SK-N-SH (cell line): ENCODE measurements at regions not wholly inside any gene's neighbourhood (a gene's known extent, or its start where the extent isn't known, plus 50 kb on each side); places are given as distances from the start of the nearest gene placed in this dataset.

ENCODE experiments used
- CTCF ChIA-PET: fragments of 300-600, 350-600 bp; formaldehyde crosslinking; extraction: SDS; loops from one replicate; lab custom pipeline; 2021; lab: Yijun Ruan, JAX
- POLR2A ChIA-PET: fragments of 350-600 bp; sonication (Branson Sonifier 250); formaldehyde crosslinking; extraction: SDS; loops from one replicate; lab custom pipeline; 2020; ENCODE audit warnings: antibody characterized with exemption, inconsistent platforms; lab: Yijun Ruan, JAX
- DNase-seq: peaks from one replicate; pipeline ENCODE4 v3.0.0; 2012
- H2AFZ ChIP-seq: fragments of 200-600 bp; sonication (generic); 2 replicates; pipeline ENCODE4 v1.8.1; 2016; ENCODE audit warnings: antibody characterized with exemption, mild to moderate bottlenecking, low read depth
- H3F3A ChIP-seq: fragments of 200-600 bp; sonication (generic); replicated peaks from 2 replicates; pipeline ENCODE3; 2016; ENCODE audit warnings: antibody characterized with exemption, mild to moderate bottlenecking; ENCODE audit not compliant: insufficient read depth
- H3K27ac ChIP-seq, 2 experiments: fragments of 200-500 bp in 1 of 2; fragments of 200-600 bp in 1 of 2; sonication (Bioruptor generic) in 1 of 2; sonication (generic), shearing (Covaris generic) in 1 of 2; 2 replicates each; pipeline versions ENCODE4 v1.5.1 to v1.6.1; 2014 to 2016; ENCODE audit warnings: low read depth in 2 of 2, inconsistent platforms in 1 of 2, low read length in 1 of 2, mild to moderate bottlenecking in 1 of 2, mixed read lengths in 1 of 2
- H3K27me3 ChIP-seq: fragments of 200-600 bp; sonication (generic), shearing (Covaris generic); 2 replicates; pipeline ENCODE4 v1.6.1; 2016; ENCODE audit warnings: mixed run types; ENCODE audit not compliant: insufficient read depth
- H3K36me3 ChIP-seq, 2 experiments: fragments of 200-500 bp in 1 of 2; fragments of 200-600 bp in 1 of 2; sonication (Bioruptor generic) in 1 of 2; sonication (generic) in 1 of 2; replicated peaks in 1 of 2; 2 replicates each; pipeline versions ENCODE3 to v1.5.1; 2014 to 2016; ENCODE audit warnings: low read length in 1 of 2, mild to moderate bottlenecking in 1 of 2; ENCODE audit not compliant: insufficient read depth in 2 of 2, control insufficient read depth in 1 of 2
- H3K4me1 ChIP-seq, 2 experiments: fragments of 200-500 bp in 1 of 2; fragments of 200-600 bp in 1 of 2; sonication (Bioruptor generic) in 1 of 2; sonication (generic), shearing (Covaris generic) in 1 of 2; 2 replicates each; pipeline versions ENCODE4 v1.5.1 to v1.6.1; 2014 to 2016; ENCODE audit warnings: low read depth in 1 of 2, low read length in 1 of 2, mixed run types in 1 of 2; ENCODE audit not compliant: insufficient read depth in 2 of 2, control insufficient read depth in 1 of 2
- H3K4me2 ChIP-seq: fragments of 200-600 bp; sonication (generic), shearing (Covaris generic); 2 replicates; pipeline ENCODE4 v1.6.1; 2017; ENCODE audit warnings: mixed run types
- H3K4me3 ChIP-seq, 2 experiments: fragments of 200-500 bp in 1 of 2; fragments of 200-600 bp in 1 of 2; sonication (Bioruptor generic) in 1 of 2; sonication (generic), shearing (Covaris generic) in 1 of 2; 2 replicates each; pipeline versions ENCODE4 v1.5.1 to v1.8.1; 2014 to 2016; ENCODE audit warnings: low read depth in 2 of 2, inconsistent platforms in 1 of 2, low read length in 1 of 2, mild to moderate bottlenecking in 1 of 2, mixed read lengths in 1 of 2, moderate library complexity in 1 of 2
- H3K79me2 ChIP-seq: fragments of 200-600 bp; sonication (generic); 2 replicates; pipeline ENCODE4 v1.8.1; 2017; ENCODE audit warnings: mild to moderate bottlenecking; ENCODE audit not compliant: insufficient read depth
- H3K9ac ChIP-seq: fragments of 200-600 bp; sonication (generic); 2 replicates; pipeline ENCODE4 v1.6.1; 2017; ENCODE audit warnings: mixed run types
- H3K9me2 ChIP-seq: fragments of 200-600 bp; sonication (generic); 2 replicates; pipeline ENCODE4 v1.6.1; 2017; ENCODE audit warnings: mixed run types
- H3K9me3 ChIP-seq: fragments of 200-600 bp; sonication (generic); 2 replicates; pipeline ENCODE4 v1.6.1; 2017; ENCODE audit warnings: mixed run types, mild to moderate bottlenecking, moderate library complexity
- H4K20me1 ChIP-seq: fragments of 200-600 bp; sonication (generic); 2 replicates; pipeline ENCODE4 v1.6.1; 2017; ENCODE audit warnings: mild to moderate bottlenecking, mixed run types; ENCODE audit not compliant: insufficient read depth
- CHD2 ChIP-seq: fragments of 150-350 bp; IDR thresholded peaks from 2 replicates; pipeline ENCODE4 v1.6.1; 2018; ENCODE audit warnings: low read length; ENCODE audit not compliant: partially characterized antibody
- ELF1 ChIP-seq: IDR thresholded peaks from 2 replicates; pipeline ENCODE4 v1.4.0; 2012
- EP300 ChIP-seq, 2 experiments: IDR thresholded peaks; 2 replicates each; pipeline versions ENCODE4 v1.4.0 to v1.6.1; 2012; ENCODE audit warnings: borderline replicate concordance in 1 of 2, low read depth in 1 of 2, low read length in 1 of 2
- EZH2phosphoT487 ChIP-seq: fragments of 200-600 bp; sonication (generic); IDR thresholded peaks from 2 replicates; pipeline ENCODE4 v1.6.1; 2017; ENCODE audit warnings: low read depth, mixed run types, mild to moderate bottlenecking, antibody characterized with exemption, moderate library complexity, borderline replicate concordance
- JUND ChIP-seq: IDR thresholded peaks from 2 replicates; pipeline ENCODE4 v1.4.0; 2012
- MEF2A ChIP-seq: IDR thresholded peaks from 2 replicates; pipeline ENCODE4 v1.4.0; 2012; ENCODE audit warnings: low read depth, borderline replicate concordance
- MXI1 ChIP-seq: IDR thresholded peaks from 2 replicates; pipeline ENCODE4 v1.6.1; 2012; ENCODE audit warnings: mild to moderate bottlenecking, low read depth, low read length, improper control_type of control experiment
- NRF1 ChIP-seq: IDR thresholded peaks from 2 replicates; pipeline ENCODE4 v1.6.1; 2012; ENCODE audit warnings: low read depth, mild to moderate bottlenecking, low read length
- POLR2AphosphoS5 ChIP-seq: IDR thresholded peaks from 2 replicates; pipeline ENCODE4 v1.6.1; 2012; ENCODE audit warnings: low read depth, low read length
- RAD21 ChIP-seq: IDR thresholded peaks from 2 replicates; pipeline ENCODE4 v1.6.1; 2012; ENCODE audit warnings: mild to moderate bottlenecking, low read length
- RFX5 ChIP-seq: IDR thresholded peaks from 2 replicates; pipeline ENCODE4 v1.6.1; 2012; ENCODE audit warnings: mild to moderate bottlenecking, improper control_type of control experiment, low read length
- SMC3 ChIP-seq: IDR thresholded peaks from 2 replicates; pipeline ENCODE4 v1.6.1; 2012; ENCODE audit warnings: low read depth, low read length, improper control_type of control experiment
- TEAD4 ChIP-seq: IDR thresholded peaks from 2 replicates; pipeline ENCODE4 v1.4.0; 2012; ENCODE audit warnings: mild to moderate bottlenecking, borderline replicate concordance; ENCODE audit not compliant: insufficient read depth
- WGBS: methylation state at CpG from one replicate; pipeline ENCODE4 v1.1.6; 2017; ENCODE audit warnings: low lambda C conversion rate; 5-methylcytosine and 5-hydroxymethylcytosine counted together
- TF ChIP-seq, protein P1 (sequence below): IDR thresholded peaks from 2 replicates; pipeline ENCODE4 v1.4.0; 2012; ENCODE audit warnings: low read depth
- TF ChIP-seq, protein P2 (sequence below): fragments of 150-350 bp; IDR thresholded peaks from 2 replicates; pipeline ENCODE4 v1.6.1; 2016; ENCODE audit warnings: mild to moderate bottlenecking, low read depth, low read length
- TF ChIP-seq, protein P3 (sequence below): IDR thresholded peaks from 2 replicates; pipeline ENCODE4; 2012
- TF ChIP-seq, protein P4 (sequence below): IDR thresholded peaks from 2 replicates; pipeline ENCODE4 v1.4.0; 2012; ENCODE audit warnings: low read depth, borderline replicate concordance
- TF ChIP-seq, protein P5 (sequence below): fragments of 150-350 bp; IDR thresholded peaks from 2 replicates; pipeline ENCODE4 v1.6.1; 2017; ENCODE audit warnings: antibody characterized with exemption, low read length, low read depth, borderline replicate concordance
- TF ChIP-seq, protein P6 (sequence below): IDR thresholded peaks from 2 replicates; pipeline ENCODE4 v1.6.1; 2012; ENCODE audit warnings: mild to moderate bottlenecking, low read depth, low read length, moderate library complexity

DNA sequence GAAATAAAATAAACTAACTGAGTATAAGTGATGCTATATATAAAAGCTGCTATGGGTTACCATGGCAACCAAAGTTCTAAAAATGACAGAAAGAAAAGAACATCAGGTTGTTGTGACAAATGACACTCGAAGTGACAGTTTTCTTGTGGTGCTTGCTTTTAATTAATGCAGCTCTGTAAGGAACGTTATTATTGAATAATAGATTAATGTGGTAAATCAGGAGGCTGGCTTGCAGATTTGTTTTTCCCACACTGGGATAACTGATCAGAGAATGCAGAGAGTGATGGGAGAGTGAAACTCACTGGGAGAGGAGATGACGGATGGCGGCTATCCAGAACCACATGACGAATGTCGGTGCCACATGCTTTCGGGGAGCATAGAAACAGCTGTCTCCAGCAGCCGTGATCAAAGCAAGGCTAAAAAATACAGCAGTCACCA, 207.0 kb upstream of the ATP10A start:
- H3K9ac ChIP-seq: no peak overlapping the region
- TF ChIP-seq SMC3 (no peak), EZH2phosphoT487 (no peak), RAD21 (no peak), NRF1 (no peak)
- TF ChIP-seq, protein P1, sequence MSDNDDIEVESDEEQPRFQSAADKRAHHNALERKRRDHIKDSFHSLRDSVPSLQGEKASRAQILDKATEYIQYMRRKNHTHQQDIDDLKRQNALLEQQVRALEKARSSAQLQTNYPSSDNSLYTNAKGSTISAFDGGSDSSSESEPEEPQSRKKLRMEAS: no peak
- H3K4me3 ChIP-seq: no peak overlapping the region
- ChIA-PET CTCF (no interaction called here), POLR2A (no interaction called here)
- no peaks in the 10 kb centered on the region for H3K4me1 ChIP-seq
- no peak overlapping the region for H2AFZ ChIP-seq
- no peaks in the 10 kb centered on the region for H3K27me3 ChIP-seq
- H3K79me2 ChIP-seq: no peaks in the 10 kb centered on the region
- no peaks in the 10 kb centered on the region for H3K36me3 ChIP-seq
- H3K4me2 ChIP-seq: no peak overlapping the region
- no peaks in the 10 kb centered on the region for H3K9me2 ChIP-seq
- 66% methylated on average over 8 of the region's 8 CpGs for WGBS
- H3K27ac ChIP-seq: no peak overlapping the region
- no peaks in the 10 kb centered on the region for H3K9me3 ChIP-seq
- H3F3A ChIP-seq: no peaks in the 10 kb centered on the region
- DNase-seq: no peak
- H4K20me1 ChIP-seq: no peaks in the 10 kb centered on the region

DNA sequence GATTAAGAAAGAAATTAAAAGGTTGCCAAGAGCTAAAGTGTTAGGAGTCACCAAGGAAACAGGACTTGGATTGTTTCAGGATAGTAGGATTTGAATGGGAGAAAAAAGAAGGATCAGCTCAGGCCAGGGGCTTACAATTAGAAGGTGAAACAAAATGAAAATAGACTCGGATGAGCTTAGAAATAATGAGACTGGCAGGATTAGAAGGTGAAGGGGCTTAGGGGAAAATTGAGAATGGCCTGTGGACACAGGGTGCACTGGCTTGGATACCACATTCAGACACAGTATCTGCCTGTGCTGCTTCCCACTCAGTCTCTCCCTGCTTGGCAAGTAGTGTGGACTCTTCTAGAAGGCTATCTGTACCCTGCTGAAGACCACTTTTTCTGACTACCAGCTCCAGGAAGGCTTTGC, 206.1 kb upstream of the ATP10A start:
- Histone ChIP-seq H3K79me2 (no peaks in the 10 kb centered on the region), H3K4me2 (no peak overlapping the region), H3K4me3 (no peak overlapping the region), H3K27ac (no peak overlapping the region), H4K20me1 (no peaks in the 10 kb centered on the region), H3K9me2 (no peaks in the 10 kb centered on the region), H2AFZ (no peak overlapping the region), H3K27me3 (no peaks in the 10 kb centered on the region), H3K9me3 (no peaks in the 10 kb centered on the region), H3K36me3 (no peaks in the 10 kb centered on the region), H3K9ac (no peak overlapping the region), H3K4me1 (no peaks in the 10 kb centered on the region), H3F3A (no peaks in the 10 kb centered on the region)
- TF ChIP-seq, protein P2, sequence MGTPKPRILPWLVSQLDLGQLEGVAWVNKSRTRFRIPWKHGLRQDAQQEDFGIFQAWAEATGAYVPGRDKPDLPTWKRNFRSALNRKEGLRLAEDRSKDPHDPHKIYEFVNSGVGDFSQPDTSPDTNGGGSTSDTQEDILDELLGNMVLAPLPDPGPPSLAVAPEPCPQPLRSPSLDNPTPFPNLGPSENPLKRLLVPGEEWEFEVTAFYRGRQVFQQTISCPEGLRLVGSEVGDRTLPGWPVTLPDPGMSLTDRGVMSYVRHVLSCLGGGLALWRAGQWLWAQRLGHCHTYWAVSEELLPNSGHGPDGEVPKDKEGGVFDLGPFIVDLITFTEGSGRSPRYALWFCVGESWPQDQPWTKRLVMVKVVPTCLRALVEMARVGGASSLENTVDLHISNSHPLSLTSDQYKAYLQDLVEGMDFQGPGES: no peak
- no peak for TF ChIP-seq ELF1
- no peak for TF ChIP-seq TEAD4
- no peak for TF ChIP-seq CHD2
- TF ChIP-seq, protein P3, sequence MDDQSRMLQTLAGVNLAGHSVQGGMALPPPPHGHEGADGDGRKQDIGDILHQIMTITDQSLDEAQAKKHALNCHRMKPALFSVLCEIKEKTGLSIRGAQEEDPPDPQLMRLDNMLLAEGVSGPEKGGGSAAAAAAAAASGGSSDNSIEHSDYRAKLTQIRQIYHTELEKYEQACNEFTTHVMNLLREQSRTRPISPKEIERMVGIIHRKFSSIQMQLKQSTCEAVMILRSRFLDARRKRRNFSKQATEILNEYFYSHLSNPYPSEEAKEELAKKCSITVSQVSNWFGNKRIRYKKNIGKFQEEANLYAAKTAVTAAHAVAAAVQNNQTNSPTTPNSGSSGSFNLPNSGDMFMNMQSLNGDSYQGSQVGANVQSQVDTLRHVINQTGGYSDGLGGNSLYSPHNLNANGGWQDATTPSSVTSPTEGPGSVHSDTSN: no peak
- TF ChIP-seq SMC3: no peak
- TF ChIP-seq MXI1: no peak
- TF ChIP-seq EZH2phosphoT487: no peak
- no peak for TF ChIP-seq NRF1
- no peak for TF ChIP-seq EP300 (IDR thresholded peaks at IDR 0.05; ENCODE audit: borderline replicate concordance in 1 of 2, low read depth in 1 of 2, low read length in 1 of 2)
- TF ChIP-seq, protein P4, sequence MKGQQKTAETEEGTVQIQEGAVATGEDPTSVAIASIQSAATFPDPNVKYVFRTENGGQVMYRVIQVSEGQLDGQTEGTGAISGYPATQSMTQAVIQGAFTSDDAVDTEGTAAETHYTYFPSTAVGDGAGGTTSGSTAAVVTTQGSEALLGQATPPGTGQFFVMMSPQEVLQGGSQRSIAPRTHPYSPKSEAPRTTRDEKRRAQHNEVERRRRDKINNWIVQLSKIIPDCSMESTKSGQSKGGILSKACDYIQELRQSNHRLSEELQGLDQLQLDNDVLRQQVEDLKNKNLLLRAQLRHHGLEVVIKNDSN: no peak
- TF ChIP-seq, protein P5, sequence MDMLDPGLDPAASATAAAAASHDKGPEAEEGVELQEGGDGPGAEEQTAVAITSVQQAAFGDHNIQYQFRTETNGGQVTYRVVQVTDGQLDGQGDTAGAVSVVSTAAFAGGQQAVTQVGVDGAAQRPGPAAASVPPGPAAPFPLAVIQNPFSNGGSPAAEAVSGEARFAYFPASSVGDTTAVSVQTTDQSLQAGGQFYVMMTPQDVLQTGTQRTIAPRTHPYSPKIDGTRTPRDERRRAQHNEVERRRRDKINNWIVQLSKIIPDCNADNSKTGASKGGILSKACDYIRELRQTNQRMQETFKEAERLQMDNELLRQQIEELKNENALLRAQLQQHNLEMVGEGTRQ: no peak
- no peak for TF ChIP-seq RFX5
- no peak for TF ChIP-seq MEF2A
- TF ChIP-seq POLR2AphosphoS5: no peak
- TF ChIP-seq, protein P6, sequence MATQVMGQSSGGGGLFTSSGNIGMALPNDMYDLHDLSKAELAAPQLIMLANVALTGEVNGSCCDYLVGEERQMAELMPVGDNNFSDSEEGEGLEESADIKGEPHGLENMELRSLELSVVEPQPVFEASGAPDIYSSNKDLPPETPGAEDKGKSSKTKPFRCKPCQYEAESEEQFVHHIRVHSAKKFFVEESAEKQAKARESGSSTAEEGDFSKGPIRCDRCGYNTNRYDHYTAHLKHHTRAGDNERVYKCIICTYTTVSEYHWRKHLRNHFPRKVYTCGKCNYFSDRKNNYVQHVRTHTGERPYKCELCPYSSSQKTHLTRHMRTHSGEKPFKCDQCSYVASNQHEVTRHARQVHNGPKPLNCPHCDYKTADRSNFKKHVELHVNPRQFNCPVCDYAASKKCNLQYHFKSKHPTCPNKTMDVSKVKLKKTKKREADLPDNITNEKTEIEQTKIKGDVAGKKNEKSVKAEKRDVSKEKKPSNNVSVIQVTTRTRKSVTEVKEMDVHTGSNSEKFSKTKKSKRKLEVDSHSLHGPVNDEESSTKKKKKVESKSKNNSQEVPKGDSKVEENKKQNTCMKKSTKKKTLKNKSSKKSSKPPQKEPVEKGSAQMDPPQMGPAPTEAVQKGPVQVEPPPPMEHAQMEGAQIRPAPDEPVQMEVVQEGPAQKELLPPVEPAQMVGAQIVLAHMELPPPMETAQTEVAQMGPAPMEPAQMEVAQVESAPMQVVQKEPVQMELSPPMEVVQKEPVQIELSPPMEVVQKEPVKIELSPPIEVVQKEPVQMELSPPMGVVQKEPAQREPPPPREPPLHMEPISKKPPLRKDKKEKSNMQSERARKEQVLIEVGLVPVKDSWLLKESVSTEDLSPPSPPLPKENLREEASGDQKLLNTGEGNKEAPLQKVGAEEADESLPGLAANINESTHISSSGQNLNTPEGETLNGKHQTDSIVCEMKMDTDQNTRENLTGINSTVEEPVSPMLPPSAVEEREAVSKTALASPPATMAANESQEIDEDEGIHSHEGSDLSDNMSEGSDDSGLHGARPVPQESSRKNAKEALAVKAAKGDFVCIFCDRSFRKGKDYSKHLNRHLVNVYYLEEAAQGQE: no peak
- TF ChIP-seq JUND: no peak
- 19% methylated on average over 1 of the region's 1 CpG for WGBS
- POLR2A ChIA-PET: no interaction called here
- CTCF ChIA-PET: no interaction called here
- no peak for DNase-seq
